ENCODE measurements at regions not wholly inside any gene's neighbourhood (a gene's known extent, or its start where the extent isn't known, plus 50 kb on each side); places are given as distances from the start of the nearest gene placed in this dataset.
"Not testable (repeated sequence)": the region's sequence is repeated elsewhere in the genome, so short reads cannot be mapped to it uniquely, and the experiment has no call there.

GRCh38 chr15:99823346-99823745 is 90.1 kb upstream of the LYSMD4 start:
- no peaks in the 10 kb centered on the region for H3K9me3 ChIP-seq (ENCODE audit: low read depth, low read length, poor library complexity, severe bottlenecking)
- H3K4me3 ChIP-seq (ENCODE audit: low read depth, low read length, poor library complexity, severe bottlenecking) = no peak overlapping the region
- DNase-seq (ENCODE audit: low spot score) = no peak
- TF ChIP-seq CTCF (conservative IDR thresholded peaks at IDR 0.05; ENCODE audit: low read depth, low read length) = no peak
- no peak for TF ChIP-seq EZH2 (IDR thresholded peaks at IDR 0.05; ENCODE audit: borderline replicate concordance, low read depth, low read length, poor library complexity, severe bottlenecking)
- intact Hi-C loops (cut with micrococcal nuclease; ENCODE audit: unreplicated experiment) = no loop called here
- CTCF ChIA-PET = no interaction called here
- POLR2A ChIA-PET (ENCODE audit: low non-redundant PET) = no interaction called here
- H3K27ac ChIP-seq (ENCODE audit: low read depth, low read length, poor library complexity, severe bottlenecking) = no peak overlapping the region
- H3K27me3 ChIP-seq (replicated peaks; ENCODE audit: insufficient read depth, low read depth, low read length, poor library complexity) = no peaks in the 10 kb centered on the region
- no TSS peak for BruUV-seq (replicated peaks)
- no peaks in the 10 kb centered on the region for H3K36me3 ChIP-seq (ENCODE audit: insufficient read depth, low read length, poor library complexity, severe bottlenecking)
- H3K4me1 ChIP-seq (ENCODE audit: insufficient read depth, low read length, poor library complexity, severe bottlenecking) = no peaks in the 10 kb centered on the region

- no TSS peak for BruUV-seq (replicated peaks)
- Histone ChIP-seq H3K4me1 (ENCODE audit: insufficient read depth, low read length, poor library complexity, severe bottlenecking) (no peaks in the 10 kb centered on the region), H3K27ac (ENCODE audit: low read depth, low read length, poor library complexity, severe bottlenecking) (no peak overlapping the region), H3K27me3 (replicated peaks; ENCODE audit: insufficient read depth, low read depth, low read length, poor library complexity) (no peaks in the 10 kb centered on the region), H3K4me3 (ENCODE audit: low read depth, low read length, poor library complexity, severe bottlenecking) (no peak overlapping the region), H3K36me3 (ENCODE audit: insufficient read depth, low read length, poor library complexity, severe bottlenecking) (no peaks in the 10 kb centered on the region), H3K9me3 (ENCODE audit: low read depth, low read length, poor library complexity, severe bottlenecking) (no peaks in the 10 kb centered on the region)
- intact Hi-C loops (cut with micrococcal nuclease; ENCODE audit: unreplicated experiment) = no loop called here
- ChIA-PET CTCF (no interaction called here), POLR2A (ENCODE audit: low non-redundant PET) (no interaction called here)
- no peak for DNase-seq (ENCODE audit: low spot score)
- TF ChIP-seq EZH2 (IDR thresholded peaks at IDR 0.05; ENCODE audit: borderline replicate concordance, low read depth, low read length, poor library complexity, severe bottlenecking) (no peak), CTCF (conservative IDR thresholded peaks at IDR 0.05; ENCODE audit: low read depth, low read length) (no peak)
Measured at GRCh38 chr15:99819981-99820718, 86.9 kb upstream of the LYSMD4 start.

- no peaks in the 10 kb centered on the region for H3K4me1 ChIP-seq (ENCODE audit: insufficient read depth, low read length, poor library complexity, severe bottlenecking)
- intact Hi-C loops (cut with micrococcal nuclease; ENCODE audit: unreplicated experiment) = no loop called here
- H3K27ac ChIP-seq (ENCODE audit: low read depth, low read length, poor library complexity, severe bottlenecking) = no peak overlapping the region
- CTCF ChIA-PET = no interaction called here
- no peak overlapping the region for H3K4me3 ChIP-seq (ENCODE audit: low read depth, low read length, poor library complexity, severe bottlenecking)
- no peaks in the 10 kb centered on the region for H3K9me3 ChIP-seq (ENCODE audit: low read depth, low read length, poor library complexity, severe bottlenecking)
- TF ChIP-seq EZH2 (IDR thresholded peaks at IDR 0.05; ENCODE audit: borderline replicate concordance, low read depth, low read length, poor library complexity, severe bottlenecking) (no peak), CTCF (conservative IDR thresholded peaks at IDR 0.05; ENCODE audit: low read depth, low read length) (no peak)
- no peaks in the 10 kb centered on the region for H3K36me3 ChIP-seq (ENCODE audit: insufficient read depth, low read length, poor library complexity, severe bottlenecking)
- no peak for DNase-seq (ENCODE audit: low spot score)
- H3K27me3 ChIP-seq (replicated peaks; ENCODE audit: insufficient read depth, low read depth, low read length, poor library complexity) = no peaks in the 10 kb centered on the region
- no TSS peak for BruUV-seq (replicated peaks)
- POLR2A ChIA-PET (ENCODE audit: low non-redundant PET) = no interaction called here
Measured at GRCh38 chr15:99818872-99819271, 85.6 kb upstream of the LYSMD4 start.

GRCh38 chr15:99816862-99817261 is 83.6 kb upstream of the LYSMD4 start:
- CTCF ChIA-PET; H3K27me3 ChIP-seq (replicated peaks; ENCODE audit: insufficient read depth, low read depth, low read length, poor library complexity); H3K27ac ChIP-seq (ENCODE audit: low read depth, low read length, poor library complexity, severe bottlenecking); H3K9me3 ChIP-seq (ENCODE audit: low read depth, low read length, poor library complexity, severe bottlenecking); H3K4me3 ChIP-seq (ENCODE audit: low read depth, low read length, poor library complexity, severe bottlenecking); POLR2A ChIA-PET (ENCODE audit: low non-redundant PET); BruUV-seq (replicated peaks); H3K36me3 ChIP-seq (ENCODE audit: insufficient read depth, low read length, poor library complexity, severe bottlenecking); intact Hi-C loops (cut with micrococcal nuclease; ENCODE audit: unreplicated experiment); H3K4me1 ChIP-seq (ENCODE audit: insufficient read depth, low read length, poor library complexity, severe bottlenecking); DNase-seq (ENCODE audit: low spot score): not testable (repeated sequence)

- CTCF ChIA-PET; intact Hi-C loops (cut with micrococcal nuclease; ENCODE audit: unreplicated experiment): not testable (repeated sequence)
Measured at GRCh38 chr15:99810663-99811062, 77.4 kb upstream of the LYSMD4 start.

More at GRCh38 chr15:99810663-99811062, 77.4 kb upstream of the LYSMD4 start:
- H3K36me3 ChIP-seq (ENCODE audit: insufficient read depth, low read length, poor library complexity, severe bottlenecking); H3K9me3 ChIP-seq (ENCODE audit: low read depth, low read length, poor library complexity, severe bottlenecking); DNase-seq (ENCODE audit: low spot score); H3K27ac ChIP-seq (ENCODE audit: low read depth, low read length, poor library complexity, severe bottlenecking); H3K4me1 ChIP-seq (ENCODE audit: insufficient read depth, low read length, poor library complexity, severe bottlenecking); POLR2A ChIA-PET (ENCODE audit: low non-redundant PET); H3K27me3 ChIP-seq (replicated peaks; ENCODE audit: insufficient read depth, low read depth, low read length, poor library complexity); H3K4me3 ChIP-seq (ENCODE audit: low read depth, low read length, poor library complexity, severe bottlenecking); BruUV-seq (replicated peaks): not testable (repeated sequence)

All from A673 (cell line).